22Rv1 (cell line): ENCODE measurements at regions not wholly inside any gene's neighbourhood (a gene's known extent, or its start where the extent isn't known, plus 50 kb on each side); places are given as distances from the start of the nearest gene placed in this dataset.

Experiments used
- ZFX ChIP-seq: fragments of 450-650 bp; IDR thresholded peaks from 2 replicates; pipeline ENCODE4 v1.6.1; 2017; ENCODE audit warnings: antibody characterized with exemption, borderline replicate concordance
- TF ChIP-seq, protein P1 (sequence below): fragments of 450-650 bp; IDR thresholded peaks from 2 replicates; pipeline ENCODE4 v1.5.1; 2017; ENCODE audit warnings: mild to moderate bottlenecking

DNA sequence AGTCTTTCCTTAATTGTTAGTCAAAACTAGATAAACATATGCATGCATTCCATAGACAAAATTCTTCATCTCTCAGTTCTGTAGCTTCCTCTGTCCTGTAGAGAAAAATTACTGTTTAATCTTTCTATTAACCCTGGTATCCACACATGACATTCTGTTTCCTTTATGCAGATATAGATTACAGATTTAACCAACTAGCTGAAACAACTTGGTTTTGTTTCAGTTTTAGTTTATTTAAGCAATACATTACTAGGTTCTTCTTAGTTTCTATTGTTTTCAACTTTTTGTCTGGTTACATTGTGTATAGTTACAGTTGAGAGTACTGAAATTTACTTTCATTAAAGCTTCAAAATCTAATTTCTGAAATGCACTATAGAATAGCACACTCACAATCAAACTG is 933.9 kb upstream of the EPHA5 start:
- TF ChIP-seq, protein P1, sequence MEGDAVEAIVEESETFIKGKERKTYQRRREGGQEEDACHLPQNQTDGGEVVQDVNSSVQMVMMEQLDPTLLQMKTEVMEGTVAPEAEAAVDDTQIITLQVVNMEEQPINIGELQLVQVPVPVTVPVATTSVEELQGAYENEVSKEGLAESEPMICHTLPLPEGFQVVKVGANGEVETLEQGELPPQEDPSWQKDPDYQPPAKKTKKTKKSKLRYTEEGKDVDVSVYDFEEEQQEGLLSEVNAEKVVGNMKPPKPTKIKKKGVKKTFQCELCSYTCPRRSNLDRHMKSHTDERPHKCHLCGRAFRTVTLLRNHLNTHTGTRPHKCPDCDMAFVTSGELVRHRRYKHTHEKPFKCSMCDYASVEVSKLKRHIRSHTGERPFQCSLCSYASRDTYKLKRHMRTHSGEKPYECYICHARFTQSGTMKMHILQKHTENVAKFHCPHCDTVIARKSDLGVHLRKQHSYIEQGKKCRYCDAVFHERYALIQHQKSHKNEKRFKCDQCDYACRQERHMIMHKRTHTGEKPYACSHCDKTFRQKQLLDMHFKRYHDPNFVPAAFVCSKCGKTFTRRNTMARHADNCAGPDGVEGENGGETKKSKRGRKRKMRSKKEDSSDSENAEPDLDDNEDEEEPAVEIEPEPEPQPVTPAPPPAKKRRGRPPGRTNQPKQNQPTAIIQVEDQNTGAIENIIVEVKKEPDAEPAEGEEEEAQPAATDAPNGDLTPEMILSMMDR = no peak
- no peak for TF ChIP-seq ZFX
